GM23338 (cell line): ENCODE measurements at regions not wholly inside any gene's neighbourhood (a gene's known extent, or its start where the extent isn't known, plus 50 kb on each side); places are given as distances from the start of the nearest gene placed in this dataset.

ENCODE experiments used
- ATAC-seq: fragments of 200-7000 bp; cut with Tn5 transposase; 3 replicates; pipeline ENCODE4 v1.9.1; 2020
- DNase-seq: peaks from one replicate; pipeline ENCODE4 v3.0.0-alpha.2; 2015; ENCODE audit warnings: low spot score
- H2AFZ ChIP-seq: fragments of 200-600 bp; sonication (generic); 2 replicates; pipeline ENCODE4 v1.8.0; 2016; ENCODE audit warnings: antibody characterized with exemption, mild to moderate bottlenecking, moderate library complexity
- H3F3A ChIP-seq: fragments of 200-600 bp; sonication (generic); replicated peaks from 2 replicates; pipeline ENCODE4 v1.8.0; 2017; ENCODE audit warnings: antibody characterized with exemption, mixed run types, low read depth
- H3K27ac ChIP-seq: fragments of 200-600 bp; sonication (generic); 2 replicates; pipeline ENCODE4 v1.6.1; 2016; ENCODE audit warnings: low read depth
- H3K27me3 ChIP-seq: fragments of 200-600 bp; sonication (generic); 2 replicates; pipeline ENCODE4 v1.8.0; 2016; ENCODE audit warnings: mild to moderate bottlenecking, mixed run types, moderate library complexity; ENCODE audit not compliant: insufficient read depth
- H3K36me3 ChIP-seq: fragments of 200-600 bp; sonication (generic); 2 replicates; pipeline ENCODE4 v1.8.0; 2016; ENCODE audit warnings: mild to moderate bottlenecking; ENCODE audit not compliant: insufficient read depth
- H3K4me1 ChIP-seq: fragments of 200-600 bp; sonication (generic); 2 replicates; pipeline ENCODE4 v1.8.0; 2016; ENCODE audit warnings: mild to moderate bottlenecking, moderate library complexity; ENCODE audit not compliant: insufficient read depth
- H3K4me2 ChIP-seq: fragments of 200-600 bp; sonication (generic); 2 replicates; pipeline ENCODE4 v1.7.1; 2017; ENCODE audit warnings: mixed run types
- H3K4me3 ChIP-seq: fragments of 200-600 bp; sonication (generic); 2 replicates; pipeline ENCODE4 v1.6.1; 2016; ENCODE audit warnings: mixed run types
- H3K79me2 ChIP-seq: fragments of 200-600 bp; sonication (generic); replicated peaks from 2 replicates; pipeline ENCODE4 v1.8.0; 2017; ENCODE audit warnings: mild to moderate bottlenecking; ENCODE audit not compliant: insufficient read depth
- H3K9me2 ChIP-seq: fragments of 200-600 bp; sonication (generic); 2 replicates; pipeline ENCODE4 v1.8.0; 2017; ENCODE audit not compliant: insufficient read depth
- H4K20me1 ChIP-seq: fragments of 200-600 bp; sonication (generic); replicated peaks from 2 replicates; pipeline ENCODE4 v1.8.0; 2017; ENCODE audit warnings: mild to moderate bottlenecking; ENCODE audit not compliant: insufficient read depth
- H3K27ac Mint-ChIP-seq: 2 replicates; pipeline ENCODE4 v1.8.0; 2020; ENCODE audit warnings: inconsistent platforms, mild to moderate bottlenecking, moderate library complexity, mixed read lengths
- H3K27me3 Mint-ChIP-seq: 3 replicates; pipeline ENCODE4 v1.8.0; 2022; ENCODE audit warnings: low read depth, mild to moderate bottlenecking, moderate library complexity, mixed read lengths, inconsistent platforms; ENCODE audit not compliant: insufficient read depth, poor library complexity
- H3K36me3 Mint-ChIP-seq: 3 replicates; pipeline ENCODE4 v1.8.0; 2021; ENCODE audit warnings: low read depth, mild to moderate bottlenecking, inconsistent platforms, moderate library complexity, mixed read lengths
- H3K4me1 Mint-ChIP-seq: 3 replicates; pipeline ENCODE4 v1.8.0; 2020; ENCODE audit warnings: mild to moderate bottlenecking, inconsistent platforms, mixed read lengths
- H3K4me3 Mint-ChIP-seq: 3 replicates; pipeline ENCODE4 v1.8.0; 2021; ENCODE audit warnings: moderate library complexity, mild to moderate bottlenecking, inconsistent platforms, mixed read lengths
- H3K9me3 Mint-ChIP-seq: 3 replicates; pipeline ENCODE4 v1.8.0; 2020; ENCODE audit warnings: moderate library complexity, mild to moderate bottlenecking, inconsistent platforms, mixed read lengths
- CREB1 ChIP-seq: fragments of 250-450 bp; sonication (Bioruptor Pico); IDR thresholded peaks from 2 replicates; pipeline ENCODE4 v1.5.0; 2020; ENCODE audit warnings: low read depth, mild to moderate bottlenecking, moderate library complexity
- EZH2 ChIP-seq: fragments of 200-600 bp; sonication (generic); IDR thresholded peaks from one replicate; pipeline ENCODE4 v1.8.0; 2017; ENCODE audit warnings: antibody characterized with exemption, mild to moderate bottlenecking, low read depth; ENCODE audit not compliant: unreplicated experiment
- EZH2phosphoT487 ChIP-seq: fragments of 200-600 bp; sonication (generic); IDR thresholded peaks from one replicate; pipeline ENCODE4 v1.8.1; 2018; ENCODE audit warnings: antibody characterized with exemption; ENCODE audit not compliant: unreplicated experiment
- JUNB ChIP-seq: IDR thresholded peaks from one replicate; pipeline ENCODE4 v1.6.1; 2016; ENCODE audit warnings: antibody characterized with exemption; ENCODE audit not compliant: unreplicated experiment
- NANOG ChIP-seq: IDR thresholded peaks from 2 replicates; pipeline ENCODE4 v1.6.1; 2016; ENCODE audit warnings: antibody characterized with exemption, borderline replicate concordance
- POLR2AphosphoS5 ChIP-seq: IDR thresholded peaks from 2 replicates; pipeline ENCODE4 v1.6.1; 2016; ENCODE audit warnings: antibody characterized with exemption, low read depth
- STAT1 ChIP-seq: IDR thresholded peaks from one replicate; pipeline ENCODE4 v1.6.1; 2016; ENCODE audit warnings: antibody characterized with exemption; ENCODE audit not compliant: unreplicated experiment
- ZNF114 ChIP-seq: fragments of 250-450 bp; sonication (Bioruptor Pico); IDR thresholded peaks from 2 replicates; pipeline ENCODE4 v1.5.0; 2020; ENCODE audit warnings: mild to moderate bottlenecking, moderate library complexity
- ZNF331 ChIP-seq: fragments of 250-450 bp; sonication (Bioruptor Pico); IDR thresholded peaks from 2 replicates; pipeline ENCODE4 v1.5.0; 2020; ENCODE audit warnings: low read depth, mild to moderate bottlenecking, moderate library complexity
- TF ChIP-seq, protein P1 (sequence below): fragments of 250-450 bp; sonication (Bioruptor Pico); IDR thresholded peaks from 2 replicates; pipeline ENCODE4 v1.5.0; 2020; ENCODE audit warnings: mild to moderate bottlenecking, moderate library complexity
- TF ChIP-seq, protein P2 (sequence below): IDR thresholded peaks from 2 replicates; pipeline ENCODE4 v1.6.1; 2016; ENCODE audit warnings: antibody characterized with exemption
- TF ChIP-seq, protein P3 (sequence below): IDR thresholded peaks from one replicate; pipeline ENCODE4 v1.6.1; 2018; ENCODE audit warnings: antibody characterized with exemption; ENCODE audit not compliant: unreplicated experiment
- TF ChIP-seq, protein P4 (sequence below), 2 experiments: fragments of 200-600 bp in 1 of 2; sonication (generic) in 1 of 2; conservative IDR thresholded peaks; 2 replicates each; pipeline versions ENCODE4 v1.5.1 to v1.6.1; 2016 to 2017; ENCODE audit warnings: antibody characterized with exemption in 2 of 2, low read depth in 2 of 2, mild to moderate bottlenecking in 2 of 2, moderate library complexity in 1 of 2

DNA sequence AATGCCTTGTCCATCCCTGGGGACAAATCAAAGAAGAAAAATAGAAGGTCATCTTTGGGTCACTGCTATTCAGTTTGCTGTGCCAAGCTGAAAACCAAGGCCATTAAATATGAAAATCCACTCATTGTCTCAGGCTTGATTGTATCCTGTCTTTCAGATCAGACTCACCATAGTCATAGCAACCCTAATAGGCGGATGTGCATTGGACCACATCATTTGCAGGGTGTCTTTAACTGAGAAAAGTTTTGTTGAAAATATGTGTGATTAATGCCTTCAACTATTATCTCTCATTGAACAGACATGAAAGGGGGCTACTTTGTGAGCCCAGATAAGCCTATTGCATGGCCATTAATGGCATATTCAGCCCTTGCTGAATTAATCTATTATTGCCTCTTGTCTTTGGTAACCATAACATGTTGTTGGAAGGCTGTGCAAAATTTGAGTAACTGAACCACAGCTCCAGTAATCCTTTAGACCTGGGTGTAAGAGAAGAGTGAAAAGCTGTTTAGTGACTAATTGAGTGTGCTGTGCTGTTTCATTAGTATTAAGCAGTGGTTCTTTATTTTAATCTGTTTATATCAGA lies 453.6 kb upstream of the EPHA5 start:
- DNase-seq (no peak), ATAC-seq (no peak)
- H3K27ac Mint-ChIP-seq = no peak overlapping the region
- Histone ChIP-seq H3F3A (no peaks in the 10 kb centered on the region), H4K20me1 (no peaks in the 10 kb centered on the region), H3K36me3 (no peaks in the 10 kb centered on the region), H2AFZ (no peak overlapping the region), H3K27ac (no peak overlapping the region), H3K4me2 (no peak overlapping the region), H3K9me2 (no peaks in the 10 kb centered on the region), H3K27me3 (no peaks in the 10 kb centered on the region), H3K4me3 (no peak overlapping the region), H3K79me2 (no peaks in the 10 kb centered on the region), H3K4me1 (0 out of 2 replicates have a peak, but pooled peaks cover 4% of the 10 kb centered on the region)
- no peak overlapping the region for H3K4me3 Mint-ChIP-seq
- TF ChIP-seq ZNF114 (CRISPR knock-in tag) (no peak), JUNB (no peak), NANOG (no peak), STAT1 (no peak), CREB1 (CRISPR knock-in tag) (no peak), EZH2 (no peak), ZNF331 (no peak), EZH2phosphoT487 (no peak), POLR2AphosphoS5 (no peak)
- TF ChIP-seq, protein P1, sequence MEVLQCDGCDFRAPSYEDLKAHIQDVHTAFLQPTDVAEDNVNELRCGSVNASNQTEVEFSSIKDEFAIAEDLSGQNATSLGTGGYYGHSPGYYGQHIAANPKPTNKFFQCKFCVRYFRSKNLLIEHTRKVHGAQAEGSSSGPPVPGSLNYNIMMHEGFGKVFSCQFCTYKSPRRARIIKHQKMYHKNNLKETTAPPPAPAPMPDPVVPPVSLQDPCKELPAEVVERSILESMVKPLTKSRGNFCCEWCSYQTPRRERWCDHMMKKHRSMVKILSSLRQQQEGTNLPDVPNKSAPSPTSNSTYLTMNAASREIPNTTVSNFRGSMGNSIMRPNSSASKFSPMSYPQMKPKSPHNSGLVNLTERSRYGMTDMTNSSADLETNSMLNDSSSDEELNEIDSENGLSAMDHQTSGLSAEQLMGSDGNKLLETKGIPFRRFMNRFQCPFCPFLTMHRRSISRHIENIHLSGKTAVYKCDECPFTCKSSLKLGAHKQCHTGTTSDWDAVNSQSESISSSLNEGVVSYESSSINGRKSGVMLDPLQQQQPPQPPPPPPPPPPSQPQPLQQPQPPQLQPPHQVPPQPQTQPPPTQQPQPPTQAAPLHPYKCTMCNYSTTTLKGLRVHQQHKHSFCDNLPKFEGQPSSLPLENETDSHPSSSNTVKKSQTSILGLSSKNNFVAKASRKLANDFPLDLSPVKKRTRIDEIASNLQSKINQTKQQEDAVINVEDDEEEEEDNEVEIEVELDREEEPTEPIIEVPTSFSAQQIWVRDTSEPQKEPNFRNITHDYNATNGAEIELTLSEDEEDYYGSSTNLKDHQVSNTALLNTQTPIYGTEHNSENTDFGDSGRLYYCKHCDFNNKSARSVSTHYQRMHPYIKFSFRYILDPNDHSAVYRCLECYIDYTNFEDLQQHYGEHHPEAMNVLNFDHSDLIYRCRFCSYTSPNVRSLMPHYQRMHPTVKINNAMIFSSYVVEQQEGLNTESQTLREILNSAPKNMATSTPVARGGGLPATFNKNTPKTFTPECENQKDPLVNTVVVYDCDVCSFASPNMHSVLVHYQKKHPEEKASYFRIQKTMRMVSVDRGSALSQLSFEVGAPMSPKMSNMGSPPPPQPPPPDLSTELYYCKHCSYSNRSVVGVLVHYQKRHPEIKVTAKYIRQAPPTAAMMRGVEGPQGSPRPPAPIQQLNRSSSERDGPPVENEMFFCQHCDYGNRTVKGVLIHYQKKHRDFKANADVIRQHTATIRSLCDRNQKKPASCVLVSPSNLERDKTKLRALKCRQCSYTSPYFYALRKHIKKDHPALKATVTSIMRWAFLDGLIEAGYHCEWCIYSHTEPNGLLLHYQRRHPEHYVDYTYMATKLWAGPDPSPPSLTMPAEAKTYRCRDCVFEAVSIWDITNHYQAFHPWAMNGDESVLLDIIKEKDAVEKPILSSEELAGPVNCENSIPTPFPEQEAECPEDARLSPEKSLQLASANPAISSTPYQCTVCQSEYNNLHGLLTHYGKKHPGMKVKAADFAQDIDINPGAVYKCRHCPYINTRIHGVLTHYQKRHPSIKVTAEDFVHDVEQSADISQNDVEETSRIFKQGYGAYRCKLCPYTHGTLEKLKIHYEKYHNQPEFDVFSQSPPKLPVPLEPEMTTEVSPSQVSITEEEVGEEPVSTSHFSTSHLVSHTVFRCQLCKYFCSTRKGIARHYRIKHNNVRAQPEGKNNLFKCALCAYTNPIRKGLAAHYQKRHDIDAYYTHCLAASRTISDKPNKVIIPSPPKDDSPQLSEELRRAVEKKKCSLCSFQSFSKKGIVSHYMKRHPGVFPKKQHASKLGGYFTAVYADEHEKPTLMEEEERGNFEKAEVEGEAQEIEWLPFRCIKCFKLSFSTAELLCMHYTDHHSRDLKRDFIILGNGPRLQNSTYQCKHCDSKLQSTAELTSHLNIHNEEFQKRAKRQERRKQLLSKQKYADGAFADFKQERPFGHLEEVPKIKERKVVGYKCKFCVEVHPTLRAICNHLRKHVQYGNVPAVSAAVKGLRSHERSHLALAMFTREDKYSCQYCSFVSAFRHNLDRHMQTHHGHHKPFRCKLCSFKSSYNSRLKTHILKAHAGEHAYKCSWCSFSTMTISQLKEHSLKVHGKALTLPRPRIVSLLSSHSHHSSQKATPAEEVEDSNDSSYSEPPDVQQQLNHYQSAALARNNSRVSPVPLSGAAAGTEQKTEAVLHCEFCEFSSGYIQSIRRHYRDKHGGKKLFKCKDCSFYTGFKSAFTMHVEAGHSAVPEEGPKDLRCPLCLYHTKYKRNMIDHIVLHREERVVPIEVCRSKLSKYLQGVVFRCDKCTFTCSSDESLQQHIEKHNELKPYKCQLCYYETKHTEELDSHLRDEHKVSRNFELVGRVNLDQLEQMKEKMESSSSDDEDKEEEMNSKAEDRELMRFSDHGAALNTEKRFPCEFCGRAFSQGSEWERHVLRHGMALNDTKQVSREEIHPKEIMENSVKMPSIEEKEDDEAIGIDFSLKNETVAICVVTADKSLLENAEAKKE (CRISPR knock-in tag) = no peak
- TF ChIP-seq, protein P2, sequence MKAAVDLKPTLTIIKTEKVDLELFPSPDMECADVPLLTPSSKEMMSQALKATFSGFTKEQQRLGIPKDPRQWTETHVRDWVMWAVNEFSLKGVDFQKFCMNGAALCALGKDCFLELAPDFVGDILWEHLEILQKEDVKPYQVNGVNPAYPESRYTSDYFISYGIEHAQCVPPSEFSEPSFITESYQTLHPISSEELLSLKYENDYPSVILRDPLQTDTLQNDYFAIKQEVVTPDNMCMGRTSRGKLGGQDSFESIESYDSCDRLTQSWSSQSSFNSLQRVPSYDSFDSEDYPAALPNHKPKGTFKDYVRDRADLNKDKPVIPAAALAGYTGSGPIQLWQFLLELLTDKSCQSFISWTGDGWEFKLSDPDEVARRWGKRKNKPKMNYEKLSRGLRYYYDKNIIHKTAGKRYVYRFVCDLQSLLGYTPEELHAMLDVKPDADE = no peak
- TF ChIP-seq, protein P3, sequence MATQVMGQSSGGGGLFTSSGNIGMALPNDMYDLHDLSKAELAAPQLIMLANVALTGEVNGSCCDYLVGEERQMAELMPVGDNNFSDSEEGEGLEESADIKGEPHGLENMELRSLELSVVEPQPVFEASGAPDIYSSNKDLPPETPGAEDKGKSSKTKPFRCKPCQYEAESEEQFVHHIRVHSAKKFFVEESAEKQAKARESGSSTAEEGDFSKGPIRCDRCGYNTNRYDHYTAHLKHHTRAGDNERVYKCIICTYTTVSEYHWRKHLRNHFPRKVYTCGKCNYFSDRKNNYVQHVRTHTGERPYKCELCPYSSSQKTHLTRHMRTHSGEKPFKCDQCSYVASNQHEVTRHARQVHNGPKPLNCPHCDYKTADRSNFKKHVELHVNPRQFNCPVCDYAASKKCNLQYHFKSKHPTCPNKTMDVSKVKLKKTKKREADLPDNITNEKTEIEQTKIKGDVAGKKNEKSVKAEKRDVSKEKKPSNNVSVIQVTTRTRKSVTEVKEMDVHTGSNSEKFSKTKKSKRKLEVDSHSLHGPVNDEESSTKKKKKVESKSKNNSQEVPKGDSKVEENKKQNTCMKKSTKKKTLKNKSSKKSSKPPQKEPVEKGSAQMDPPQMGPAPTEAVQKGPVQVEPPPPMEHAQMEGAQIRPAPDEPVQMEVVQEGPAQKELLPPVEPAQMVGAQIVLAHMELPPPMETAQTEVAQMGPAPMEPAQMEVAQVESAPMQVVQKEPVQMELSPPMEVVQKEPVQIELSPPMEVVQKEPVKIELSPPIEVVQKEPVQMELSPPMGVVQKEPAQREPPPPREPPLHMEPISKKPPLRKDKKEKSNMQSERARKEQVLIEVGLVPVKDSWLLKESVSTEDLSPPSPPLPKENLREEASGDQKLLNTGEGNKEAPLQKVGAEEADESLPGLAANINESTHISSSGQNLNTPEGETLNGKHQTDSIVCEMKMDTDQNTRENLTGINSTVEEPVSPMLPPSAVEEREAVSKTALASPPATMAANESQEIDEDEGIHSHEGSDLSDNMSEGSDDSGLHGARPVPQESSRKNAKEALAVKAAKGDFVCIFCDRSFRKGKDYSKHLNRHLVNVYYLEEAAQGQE = no peak
- TF ChIP-seq, protein P4, sequence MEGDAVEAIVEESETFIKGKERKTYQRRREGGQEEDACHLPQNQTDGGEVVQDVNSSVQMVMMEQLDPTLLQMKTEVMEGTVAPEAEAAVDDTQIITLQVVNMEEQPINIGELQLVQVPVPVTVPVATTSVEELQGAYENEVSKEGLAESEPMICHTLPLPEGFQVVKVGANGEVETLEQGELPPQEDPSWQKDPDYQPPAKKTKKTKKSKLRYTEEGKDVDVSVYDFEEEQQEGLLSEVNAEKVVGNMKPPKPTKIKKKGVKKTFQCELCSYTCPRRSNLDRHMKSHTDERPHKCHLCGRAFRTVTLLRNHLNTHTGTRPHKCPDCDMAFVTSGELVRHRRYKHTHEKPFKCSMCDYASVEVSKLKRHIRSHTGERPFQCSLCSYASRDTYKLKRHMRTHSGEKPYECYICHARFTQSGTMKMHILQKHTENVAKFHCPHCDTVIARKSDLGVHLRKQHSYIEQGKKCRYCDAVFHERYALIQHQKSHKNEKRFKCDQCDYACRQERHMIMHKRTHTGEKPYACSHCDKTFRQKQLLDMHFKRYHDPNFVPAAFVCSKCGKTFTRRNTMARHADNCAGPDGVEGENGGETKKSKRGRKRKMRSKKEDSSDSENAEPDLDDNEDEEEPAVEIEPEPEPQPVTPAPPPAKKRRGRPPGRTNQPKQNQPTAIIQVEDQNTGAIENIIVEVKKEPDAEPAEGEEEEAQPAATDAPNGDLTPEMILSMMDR (conservative IDR thresholded peaks at IDR 0.05; ENCODE audit: low read depth in 2 of 2) = no peak
- H3K36me3 Mint-ChIP-seq = no peaks in the 10 kb centered on the region
- no peaks in the 10 kb centered on the region for H3K27me3 Mint-ChIP-seq
- H3K9me3 Mint-ChIP-seq = no peaks in the 10 kb centered on the region
- H3K4me1 Mint-ChIP-seq = no peaks in the 10 kb centered on the region; the same call in 2 of the 3 replicates
